Lower leg skin (tissue), 3 donors: ENCODE measurements at regions not wholly inside any gene's neighbourhood (a gene's known extent, or its start where the extent isn't known, plus 50 kb on each side); places are given as distances from the start of the nearest gene placed in this dataset.

ENCODE experiments used
- CTCF ChIP-seq, 3 donors: fragments of 450-650 bp; IDR thresholded peaks; one replicate each; pipeline ENCODE4 v1.5.1; 2016; ENCODE audit warnings: antibody characterized with exemption in 3 of 3, mild to moderate bottlenecking in 3 of 3, moderate library complexity in 2 of 3
- POLR2A ChIP-seq, 2 donors: fragments of 450-650 bp; IDR thresholded peaks; one replicate each; pipeline ENCODE4 v1.6.1; 2016 to 2017; ENCODE audit warnings: antibody characterized with exemption in 2 of 2, mild to moderate bottlenecking in 1 of 2, moderate library complexity in 1 of 2

GRCh38 chrX:113558576-113558975 lies 717.9 kb upstream of the AMOT start:
- TF ChIP-seq CTCF (IDR thresholded peaks at IDR 0.05) (no peak), POLR2A (IDR thresholded peaks at IDR 0.05) (no peak)
